ENCODE measurements at regions not wholly inside any gene's neighbourhood (a gene's known extent, or its start where the extent isn't known, plus 50 kb on each side); places are given as distances from the start of the nearest gene placed in this dataset.

GRCh38 chr12:28770322-28770721 lies 378.8 kb upstream of the FAR2 start:
- Histone ChIP-seq H3K36me3 (ENCODE audit: control insufficient read depth in 2 of 2, insufficient read depth in 1 of 2, low read length in 2 of 2) (no peaks in the 10 kb centered on the region), H3K27ac (ENCODE audit: extremely low read depth, low read depth, low read length) (no peak overlapping the region), H3K4me3 (ENCODE audit: low read depth, low read length) (no peak overlapping the region), H3K9me3 (ENCODE audit: control insufficient read depth, insufficient read depth, low read depth, low read length) (no peaks in the 10 kb centered on the region), H3K4me1 (ENCODE audit: control insufficient read depth, insufficient read depth, low read length) (no peaks in the 10 kb centered on the region)
- ChIA-PET CTCF (interaction anchor here (0.6 kb wide), 1 partner anchor 24 kb away, joined by 3 read pairs; no protein-coding TSS in a partner anchor), POLR2A (no interaction called here)
- TF ChIP-seq HIC1 (tag by site-specific recombination; IDR thresholded peaks at IDR 0.05) (no peak), TSHZ1 (tag by site-specific recombination; IDR thresholded peaks at IDR 0.05; ENCODE audit: borderline replicate concordance) (no peak)

GRCh38 chr12:28771968-28772367 lies 377.1 kb upstream of the FAR2 start:
- Histone ChIP-seq H3K27ac (ENCODE audit: extremely low read depth, low read depth, low read length) (no peak overlapping the region), H3K4me3 (ENCODE audit: low read depth, low read length) (no peak overlapping the region), H3K36me3 (ENCODE audit: control insufficient read depth in 2 of 2, insufficient read depth in 1 of 2, low read length in 2 of 2) (no peaks in the 10 kb centered on the region), H3K9me3 (ENCODE audit: control insufficient read depth, insufficient read depth, low read depth, low read length) (no peaks in the 10 kb centered on the region), H3K4me1 (ENCODE audit: control insufficient read depth, insufficient read depth, low read length) (no peaks in the 10 kb centered on the region)
- TF ChIP-seq ZFP3 (tag by site-specific recombination; IDR thresholded peaks at IDR 0.05; ENCODE audit: low read depth): no peak
- no peak for TF ChIP-seq ZNF366 (tag by site-specific recombination; conservative IDR thresholded peaks at IDR 0.05)
- TF ChIP-seq ZNF24 (tag by site-specific recombination; IDR thresholded peaks at IDR 0.05): no peak
- TF ChIP-seq BCL6B (tag by site-specific recombination; IDR thresholded peaks at IDR 0.05): no peak
- no peak for TF ChIP-seq TRIM28 (IDR thresholded peaks at IDR 0.05; ENCODE audit: borderline replicate concordance, low read length)
- no peak for TF ChIP-seq KLF7 (tag by site-specific recombination; IDR thresholded peaks at IDR 0.05; ENCODE audit: borderline replicate concordance)
- TF ChIP-seq ZNF610 (tag by site-specific recombination; IDR thresholded peaks at IDR 0.05; ENCODE audit: borderline replicate concordance): no peak
- ChIA-PET CTCF (interaction anchor here (0.8 to 0.9 kb wide), 2 partner anchors 18 to 101 kb away, joined by 3 read pairs; no protein-coding TSS in a partner anchor), POLR2A (no interaction called here)

GRCh38 chr12:28775556-28775955 lies 373.5 kb upstream of the FAR2 start:
- H3K27ac ChIP-seq (ENCODE audit: extremely low read depth, low read depth, low read length): no peak overlapping the region
- H3K4me3 ChIP-seq (ENCODE audit: low read depth, low read length): no peak overlapping the region
- H3K9me3 ChIP-seq (ENCODE audit: control insufficient read depth, insufficient read depth, low read depth, low read length): no peaks in the 10 kb centered on the region
- no peak for TF ChIP-seq ZNF488 (tag by site-specific recombination; IDR thresholded peaks at IDR 0.05)
- no peak for TF ChIP-seq ZNF549 (tag by site-specific recombination; IDR thresholded peaks at IDR 0.05)
- TF ChIP-seq ZSCAN18 (tag by site-specific recombination; IDR thresholded peaks at IDR 0.05): no peak
- no peak for TF ChIP-seq OVOL3 (tag by site-specific recombination; IDR thresholded peaks at IDR 0.05)
- no peak for TF ChIP-seq ZNF169 (tag by site-specific recombination; IDR thresholded peaks at IDR 0.05)
- no peak for TF ChIP-seq ZNF704 (tag by site-specific recombination; IDR thresholded peaks at IDR 0.05)
- no peaks in the 10 kb centered on the region; the same call in 1 of the 2 replicates for H3K4me1 ChIP-seq (ENCODE audit: control insufficient read depth, insufficient read depth, low read length)
- ChIA-PET POLR2A (no interaction called here), CTCF (interaction anchor here (0.6 kb wide), 1 partner anchor 976 kb away, joined by 3 read pairs; no protein-coding TSS in a partner anchor)
- no peaks in the 10 kb centered on the region for H3K36me3 ChIP-seq (ENCODE audit: control insufficient read depth in 2 of 2, insufficient read depth in 1 of 2, low read length in 2 of 2)

All from HEK293 (cell line).